ENCODE measurements at regions not wholly inside any gene's neighbourhood (a gene's known extent, or its start where the extent isn't known, plus 50 kb on each side); places are given as distances from the start of the nearest gene placed in this dataset.

DNA sequence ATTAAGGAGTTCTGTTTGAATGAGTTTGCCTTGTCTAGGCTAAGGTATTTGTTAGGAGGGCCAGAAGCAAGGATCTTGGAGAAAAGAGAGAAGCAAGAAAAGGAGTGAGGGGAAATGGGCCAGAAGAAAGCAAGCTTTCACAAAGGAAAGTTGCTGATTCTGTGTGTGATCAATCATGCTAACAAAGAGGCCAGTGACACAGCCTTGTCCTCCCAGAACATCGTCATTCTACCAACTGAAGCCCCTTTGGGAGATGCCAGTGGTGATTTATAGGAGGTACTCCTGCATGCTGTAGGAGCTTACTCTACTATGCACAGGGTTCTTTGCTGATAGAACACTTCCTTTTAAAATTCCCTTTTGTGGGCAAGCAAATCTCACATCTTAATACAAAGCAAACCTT, 449.2 kb upstream of the SPRED2 start:
- no peaks in the 10 kb centered on the region for H3K27me3 ChIP-seq (ENCODE audit: control insufficient read depth in 1 of 2, insufficient read depth in 2 of 2, low read length in 2 of 2)
- H3K36me3 ChIP-seq (ENCODE audit: control insufficient read depth in 2 of 2, insufficient read depth in 2 of 2, low read length in 2 of 2) = no peaks in the 10 kb centered on the region

DNA sequence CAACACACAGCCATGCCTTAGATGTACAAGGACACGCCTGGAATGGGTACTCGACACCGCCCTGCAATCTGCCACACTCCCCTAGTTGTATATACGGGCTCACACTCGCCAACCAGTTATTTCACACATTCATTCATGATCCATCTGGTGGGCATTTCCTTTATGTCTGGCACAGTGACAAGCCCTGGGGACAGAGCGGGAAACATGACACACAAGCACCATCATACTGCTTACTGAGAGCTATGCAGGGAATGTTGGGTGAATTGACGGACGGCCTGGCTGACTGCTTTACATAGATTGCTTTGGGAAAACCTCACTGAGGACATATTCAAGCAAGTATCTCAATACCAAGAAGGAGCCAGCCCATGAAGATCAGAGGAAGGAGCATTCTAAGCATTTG, 448.0 kb upstream of the SPRED2 start:
- Histone ChIP-seq H3K9me3 (ENCODE audit: control insufficient read depth in 2 of 2, low read length in 2 of 2) (no peaks in the 10 kb centered on the region), H3K9ac (ENCODE audit: low read length in 2 of 2) (no peak overlapping the region), H3K27ac (ENCODE audit: low read length) (no peak overlapping the region), H3K4me1 (ENCODE audit: control insufficient read depth, insufficient read depth, low read length) (no peaks in the 10 kb centered on the region), H3K36me3 (ENCODE audit: control insufficient read depth in 2 of 2, insufficient read depth in 2 of 2, low read length in 2 of 2) (no peaks in the 10 kb centered on the region), H3K27me3 (ENCODE audit: control insufficient read depth in 1 of 2, insufficient read depth in 2 of 2, low read length in 2 of 2) (no peaks in the 10 kb centered on the region), H3K4me3 (ENCODE audit: low read length in 2 of 2) (no peak overlapping the region)

More for the DNA sequence above, 449.2 kb upstream of the SPRED2 start:
- Histone ChIP-seq H3K4me1 (ENCODE audit: control insufficient read depth, insufficient read depth, low read length) (no peaks in the 10 kb centered on the region), H3K27ac (ENCODE audit: low read length) (no peak overlapping the region), H3K9me3 (ENCODE audit: control insufficient read depth in 2 of 2, low read length in 2 of 2) (no peaks in the 10 kb centered on the region), H3K9ac (ENCODE audit: low read length in 2 of 2) (no peak overlapping the region), H3K4me3 (ENCODE audit: low read length in 2 of 2) (no peak overlapping the region)

DNA sequence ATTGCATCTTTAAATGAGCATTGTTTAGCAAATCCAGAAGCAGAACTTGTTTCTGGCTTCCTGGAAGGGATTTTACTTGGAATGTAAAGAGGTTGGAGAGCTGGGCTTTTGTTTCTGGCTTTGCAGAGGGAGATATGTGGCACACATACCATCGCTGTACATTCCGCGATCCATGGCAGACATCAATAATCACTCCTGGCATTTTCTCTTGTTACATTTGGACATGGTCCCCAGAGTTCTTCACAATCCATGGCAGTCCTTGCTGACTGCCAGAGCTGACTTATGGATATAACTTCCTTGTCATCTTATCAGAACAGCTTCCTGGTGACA, 445.6 kb upstream of the SPRED2 start:
- Histone ChIP-seq H3K27ac (ENCODE audit: low read length) (no peak overlapping the region), H3K36me3 (ENCODE audit: control insufficient read depth in 2 of 2, insufficient read depth in 2 of 2, low read length in 2 of 2) (no peaks in the 10 kb centered on the region), H3K9ac (ENCODE audit: low read length in 2 of 2) (no peak overlapping the region), H3K9me3 (ENCODE audit: control insufficient read depth in 2 of 2, low read length in 2 of 2) (no peaks in the 10 kb centered on the region), H3K4me1 (ENCODE audit: control insufficient read depth, insufficient read depth, low read length) (no peaks in the 10 kb centered on the region), H3K4me3 (ENCODE audit: low read length in 2 of 2) (no peak overlapping the region), H3K27me3 (ENCODE audit: control insufficient read depth in 1 of 2, insufficient read depth in 2 of 2, low read length in 2 of 2) (no peaks in the 10 kb centered on the region)

DNA sequence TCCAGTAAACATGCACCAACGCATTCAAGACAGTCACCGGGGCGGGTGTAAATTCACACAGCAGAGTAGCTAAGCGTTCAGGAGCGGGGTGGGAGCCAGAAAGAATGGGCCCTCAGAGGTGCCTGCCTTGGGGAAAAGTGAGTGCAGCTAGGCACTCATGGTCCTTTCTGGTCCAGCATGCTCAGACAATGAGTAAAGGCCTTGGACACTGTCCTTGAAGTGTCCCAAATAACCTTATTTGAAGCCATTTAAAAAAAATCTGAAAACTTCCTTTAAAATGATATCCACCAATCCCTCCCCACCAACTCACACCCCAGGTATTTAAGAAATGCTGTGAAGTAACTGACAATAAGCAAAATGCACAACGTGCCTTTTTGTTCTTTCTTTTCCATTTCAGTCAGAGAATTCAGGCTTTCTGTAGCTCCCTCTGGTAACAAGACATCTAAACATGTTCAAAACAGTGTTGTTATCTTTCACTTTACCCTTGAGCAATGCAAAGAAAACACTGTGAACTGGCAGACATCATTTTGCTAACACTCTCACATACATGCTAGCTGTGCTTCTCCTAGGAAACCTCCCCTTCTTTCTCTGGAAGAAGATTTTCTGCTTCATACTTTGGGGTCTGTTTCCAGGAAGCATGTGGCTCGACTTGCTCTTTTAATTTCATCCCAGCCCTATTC, 445.1 kb upstream of the SPRED2 start:
- no peaks in the 10 kb centered on the region for H3K9me3 ChIP-seq (ENCODE audit: control insufficient read depth in 2 of 2, low read length in 2 of 2)
- no peaks in the 10 kb centered on the region for H3K4me1 ChIP-seq (ENCODE audit: control insufficient read depth, insufficient read depth, low read length)
- no peaks in the 10 kb centered on the region for H3K27me3 ChIP-seq (ENCODE audit: control insufficient read depth in 1 of 2, insufficient read depth in 2 of 2, low read length in 2 of 2)
- H3K27ac ChIP-seq (ENCODE audit: low read length) = no peak overlapping the region
- no peak overlapping the region for H3K9ac ChIP-seq (ENCODE audit: low read length in 2 of 2)
- H3K36me3 ChIP-seq (ENCODE audit: control insufficient read depth in 2 of 2, insufficient read depth in 2 of 2, low read length in 2 of 2) = no peaks in the 10 kb centered on the region
- no peak overlapping the region for H3K4me3 ChIP-seq (ENCODE audit: low read length in 2 of 2)

DNA sequence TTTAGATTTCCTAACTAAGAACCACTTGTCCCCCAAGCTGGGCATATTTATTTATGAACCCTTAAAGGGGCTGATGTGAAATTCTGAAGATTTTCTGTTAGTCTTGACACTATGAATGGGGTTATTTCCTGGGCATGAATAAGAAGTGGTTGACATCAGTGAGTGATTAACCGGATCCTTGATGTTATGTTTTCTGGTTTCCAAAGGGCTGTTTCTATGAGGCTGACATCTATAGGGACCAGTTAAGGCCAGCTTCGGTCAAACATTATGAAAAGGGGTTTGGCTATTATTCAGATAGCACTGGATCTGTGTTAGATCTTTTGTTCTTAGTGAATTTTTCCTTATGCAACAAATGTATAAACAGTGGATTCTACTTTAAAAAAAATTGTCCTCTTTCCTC, 443.7 kb upstream of the SPRED2 start:
- Histone ChIP-seq H3K4me3 (ENCODE audit: low read length in 2 of 2) (no peak overlapping the region), H3K27me3 (ENCODE audit: control insufficient read depth in 1 of 2, insufficient read depth in 2 of 2, low read length in 2 of 2) (no peaks in the 10 kb centered on the region), H3K9ac (ENCODE audit: low read length in 2 of 2) (no peak overlapping the region), H3K27ac (ENCODE audit: low read length) (no peak overlapping the region), H3K4me1 (ENCODE audit: control insufficient read depth, insufficient read depth, low read length) (no peaks in the 10 kb centered on the region), H3K9me3 (ENCODE audit: control insufficient read depth in 2 of 2, low read length in 2 of 2) (no peaks in the 10 kb centered on the region), H3K36me3 (ENCODE audit: control insufficient read depth in 2 of 2, insufficient read depth in 2 of 2, low read length in 2 of 2) (no peaks in the 10 kb centered on the region)

- H3K9ac ChIP-seq (ENCODE audit: low read length in 2 of 2) = no peak overlapping the region
- no peak overlapping the region for H3K4me3 ChIP-seq (ENCODE audit: low read length in 2 of 2)
- H3K36me3 ChIP-seq (ENCODE audit: control insufficient read depth in 2 of 2, insufficient read depth in 2 of 2, low read length in 2 of 2) = no peaks in the 10 kb centered on the region
- no peaks in the 10 kb centered on the region for H3K4me1 ChIP-seq (ENCODE audit: control insufficient read depth, insufficient read depth, low read length)
- no peaks in the 10 kb centered on the region for H3K9me3 ChIP-seq (ENCODE audit: control insufficient read depth in 2 of 2, low read length in 2 of 2)
- H3K27ac ChIP-seq (ENCODE audit: low read length) = no peak overlapping the region
- H3K27me3 ChIP-seq (ENCODE audit: control insufficient read depth in 1 of 2, insufficient read depth in 2 of 2, low read length in 2 of 2) = peaks cover 0 to 5% of the 10 kb centered on the region in 2 donors
Observed at GRCh38 chr2:65870826-65871225, 438.4 kb upstream of the SPRED2 start.

DNA sequence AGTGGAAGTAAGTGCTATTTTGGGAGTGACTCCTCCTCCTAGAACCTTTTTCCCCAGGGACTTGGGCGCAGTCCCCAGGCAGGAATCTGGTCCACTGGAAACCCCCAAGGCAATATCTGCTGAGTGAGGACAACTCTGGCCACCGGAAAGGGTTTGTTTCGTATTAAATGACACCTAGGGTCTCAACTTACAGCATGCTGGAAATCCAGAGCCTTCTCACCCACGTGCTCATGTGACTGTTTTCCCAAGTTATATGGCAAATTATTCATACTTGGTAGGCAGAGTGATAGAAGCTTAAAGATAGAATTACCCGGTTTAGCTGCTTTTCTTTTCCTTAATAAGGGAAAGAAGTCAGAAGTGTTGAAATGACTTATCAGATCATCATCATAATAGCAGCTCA, 436.9 kb upstream of the SPRED2 start:
- Histone ChIP-seq H3K4me1 (ENCODE audit: control insufficient read depth, insufficient read depth, low read length) (no peaks in the 10 kb centered on the region), H3K9me3 (ENCODE audit: control insufficient read depth in 2 of 2, low read length in 2 of 2) (no peaks in the 10 kb centered on the region), H3K9ac (ENCODE audit: low read length in 2 of 2) (no peak overlapping the region), H3K27me3 (ENCODE audit: control insufficient read depth in 1 of 2, insufficient read depth in 2 of 2, low read length in 2 of 2) (peaks cover 0 to 5% of the 10 kb centered on the region in 2 donors), H3K36me3 (ENCODE audit: control insufficient read depth in 2 of 2, insufficient read depth in 2 of 2, low read length in 2 of 2) (no peaks in the 10 kb centered on the region), H3K27ac (ENCODE audit: low read length) (no peak overlapping the region), H3K4me3 (ENCODE audit: low read length in 2 of 2) (no peak overlapping the region)

GRCh38 chr2:65868177-65868576, 435.8 kb upstream of the SPRED2 start:
- Histone ChIP-seq H3K4me1 (ENCODE audit: control insufficient read depth, insufficient read depth, low read length) (no peaks in the 10 kb centered on the region), H3K4me3 (ENCODE audit: low read length in 2 of 2) (no peak overlapping the region), H3K27me3 (ENCODE audit: control insufficient read depth in 1 of 2, insufficient read depth in 2 of 2, low read length in 2 of 2) (peaks cover 0 to 5% of the 10 kb centered on the region in 2 donors), H3K27ac (ENCODE audit: low read length) (no peak overlapping the region), H3K9me3 (ENCODE audit: control insufficient read depth in 2 of 2, low read length in 2 of 2) (no peaks in the 10 kb centered on the region), H3K36me3 (ENCODE audit: control insufficient read depth in 2 of 2, insufficient read depth in 2 of 2, low read length in 2 of 2) (no peaks in the 10 kb centered on the region), H3K9ac (ENCODE audit: low read length in 2 of 2) (no peak overlapping the region)

DNA sequence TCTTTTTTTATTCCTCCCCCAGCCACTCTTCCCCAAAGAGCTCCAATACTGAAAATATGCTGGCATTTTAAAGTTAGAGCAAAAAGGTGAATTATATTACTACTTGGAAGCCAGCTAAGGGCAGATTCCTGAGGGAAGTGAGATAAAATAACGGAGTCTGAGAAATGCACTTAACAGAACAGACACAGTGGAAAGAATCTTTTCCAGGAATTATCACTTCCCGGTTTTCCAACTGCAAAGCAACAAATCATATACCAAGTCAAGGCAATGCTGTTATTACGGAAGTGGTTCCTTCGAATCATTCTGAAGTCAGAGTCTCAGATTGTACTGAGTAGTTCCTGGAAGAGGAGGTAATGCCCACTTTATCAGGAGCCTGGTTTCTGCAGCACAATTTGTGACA, 435.0 kb upstream of the SPRED2 start:
- Histone ChIP-seq H3K9me3 (ENCODE audit: control insufficient read depth in 2 of 2, low read length in 2 of 2) (no peaks in the 10 kb centered on the region), H3K9ac (ENCODE audit: low read length in 2 of 2) (no peak overlapping the region), H3K27me3 (ENCODE audit: control insufficient read depth in 1 of 2, insufficient read depth in 2 of 2, low read length in 2 of 2) (peaks cover 0 to 5% of the 10 kb centered on the region in 2 donors), H3K4me1 (ENCODE audit: control insufficient read depth, insufficient read depth, low read length) (no peaks in the 10 kb centered on the region), H3K4me3 (ENCODE audit: low read length in 2 of 2) (no peak overlapping the region), H3K36me3 (ENCODE audit: control insufficient read depth in 2 of 2, insufficient read depth in 2 of 2, low read length in 2 of 2) (no peaks in the 10 kb centered on the region), H3K27ac (ENCODE audit: low read length) (no peak overlapping the region)

GRCh38 chr2:65866148-65866547, 433.7 kb upstream of the SPRED2 start:
- Histone ChIP-seq H3K36me3 (ENCODE audit: control insufficient read depth in 2 of 2, insufficient read depth in 2 of 2, low read length in 2 of 2) (no peaks in the 10 kb centered on the region), H3K4me3 (ENCODE audit: low read length in 2 of 2) (no peak overlapping the region), H3K9me3 (ENCODE audit: control insufficient read depth in 2 of 2, low read length in 2 of 2) (no peaks in the 10 kb centered on the region), H3K27me3 (ENCODE audit: control insufficient read depth in 1 of 2, insufficient read depth in 2 of 2, low read length in 2 of 2) (peaks cover 0 to 5% of the 10 kb centered on the region in 2 donors), H3K4me1 (ENCODE audit: control insufficient read depth, insufficient read depth, low read length) (no peaks in the 10 kb centered on the region), H3K27ac (ENCODE audit: low read length) (no peak overlapping the region), H3K9ac (ENCODE audit: low read length in 2 of 2) (no peak overlapping the region)

DNA sequence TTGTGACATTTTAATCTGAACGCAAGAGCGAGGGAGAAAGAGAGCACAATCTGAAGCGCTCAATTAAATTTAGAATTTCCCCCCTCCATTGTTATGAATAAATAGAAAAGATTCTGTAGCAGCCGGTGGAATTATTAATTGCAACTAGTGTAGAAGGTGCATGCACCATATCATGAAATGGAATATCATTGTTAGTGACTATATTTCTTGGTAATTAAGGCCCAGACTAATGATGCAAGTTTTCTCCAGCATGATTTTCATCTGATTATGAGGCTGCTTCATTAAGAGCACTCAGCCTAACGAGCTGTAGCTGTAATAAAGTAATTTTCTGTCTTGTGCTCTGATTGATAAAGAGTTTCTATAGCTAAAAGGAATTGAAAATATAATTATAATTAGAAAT, 432.2 kb upstream of the SPRED2 start:
- Histone ChIP-seq H3K27me3 (ENCODE audit: control insufficient read depth in 1 of 2, insufficient read depth in 2 of 2, low read length in 2 of 2) (peaks cover 0 to 5% of the 10 kb centered on the region in 2 donors), H3K4me3 (ENCODE audit: low read length in 2 of 2) (no peak overlapping the region), H3K4me1 (ENCODE audit: control insufficient read depth, insufficient read depth, low read length) (no peaks in the 10 kb centered on the region), H3K9ac (ENCODE audit: low read length in 2 of 2) (no peak overlapping the region), H3K36me3 (ENCODE audit: control insufficient read depth in 2 of 2, insufficient read depth in 2 of 2, low read length in 2 of 2) (no peaks in the 10 kb centered on the region), H3K9me3 (ENCODE audit: control insufficient read depth in 2 of 2, low read length in 2 of 2) (no peaks in the 10 kb centered on the region), H3K27ac (ENCODE audit: low read length) (no peak overlapping the region)
